Tibial artery (tissue), 4 donors: ENCODE measurements at regions not wholly inside any gene's neighbourhood (a gene's known extent, or its start where the extent isn't known, plus 50 kb on each side); places are given as distances from the start of the nearest gene placed in this dataset.

Experiments
- DNase-seq, 2 donors: peaks; one replicate each; pipeline ENCODE4 v3.0.0-alpha.2; 2019
- H3K27ac ChIP-seq, 2 donors: fragments of 200-600 bp; sonication (generic) in 1 of 2; 1 replicate in 1 of 2; 2 replicates in 1 of 2; pipeline ENCODE4 v1.5.1; 2018 to 2019; ENCODE audit warnings: mild to moderate bottlenecking in 1 of 2
- H3K27me3 ChIP-seq, 2 donors: fragments of 200-600 bp; sonication (generic) in 1 of 2; one replicate each; pipeline versions ENCODE4 v1.5.1 to v1.6.0; 2016 to 2019
- H3K36me3 ChIP-seq, 3 donors: fragments of 200-600 bp; sonication (generic) in 2 of 3; one replicate each; pipeline ENCODE4 v1.5.1; 2016 to 2019; ENCODE audit warnings: mild to moderate bottlenecking in 2 of 3
- H3K4me1 ChIP-seq, 4 donors: fragments of 200-600 bp; sonication (generic) in 2 of 4; 1 replicate in 3 of 4; 2 replicates in 1 of 4; pipeline ENCODE4 v1.5.1; 2016 to 2019
- H3K4me3 ChIP-seq, 2 donors: fragments of 200-600 bp; sonication (generic) in 1 of 2; 1 replicate in 1 of 2; 2 replicates in 1 of 2; pipeline ENCODE4 v1.5.1; 2018 to 2019; ENCODE audit warnings: mild to moderate bottlenecking in 2 of 2
- H3K9me3 ChIP-seq, 3 donors: fragments of 200-600 bp; sonication (generic) in 1 of 3; one replicate each; pipeline ENCODE4 v1.5.1; 2016 to 2019
- CTCF ChIP-seq, 2 experiments: fragments of 200-600 bp in 1 of 2; fragments of 450-650 bp in 1 of 2; IDR thresholded peaks; one replicate each; pipeline ENCODE4 v1.5.1; 2017 to 2019; ENCODE audit warnings: antibody characterized with exemption in 2 of 2, mild to moderate bottlenecking in 1 of 2, moderate library complexity in 1 of 2
- intact Hi-C: fragments of 100-400 bp; cut with DNase I; formaldehyde crosslinking; loops from one replicate; pipeline ENCODE4 v1.15.0; 2023; ENCODE audit warnings: low total_unique reads

- H3K36me3 ChIP-seq: no peaks in the 10 kb centered on the region
- H3K4me1 ChIP-seq: no peaks in the 10 kb centered on the region
- no peak overlapping the region for H3K27ac ChIP-seq
- no peak for TF ChIP-seq CTCF (IDR thresholded peaks at IDR 0.05)
- intact Hi-C loops: no loop called here
- DNase-seq: no peak
- H3K4me3 ChIP-seq: no peak overlapping the region
- H3K27me3 ChIP-seq: no peaks in the 10 kb centered on the region
- no peaks in the 10 kb centered on the region for H3K9me3 ChIP-seq
These were observed 278.5 kb downstream of the MRPL39 start for GRCh38 chr21:25328736-25329135.

GRCh38 chr21:25326181-25326580 lies 281.1 kb downstream of the MRPL39 start:
- intact Hi-C loops: no loop called here
- DNase-seq: no peak
- no peak overlapping the region for H3K4me3 ChIP-seq

GRCh38 chr21:25324666-25325065 lies 282.6 kb downstream of the MRPL39 start:
- H3K27ac ChIP-seq: no peak overlapping the region
- no peaks in the 10 kb centered on the region for H3K36me3 ChIP-seq
- H3K4me3 ChIP-seq: no peak overlapping the region
- intact Hi-C loops: no loop called here
- TF ChIP-seq CTCF (IDR thresholded peaks at IDR 0.05): no peak
- H3K9me3 ChIP-seq: no peaks in the 10 kb centered on the region
- no peak for DNase-seq
- no peaks in the 10 kb centered on the region for H3K27me3 ChIP-seq
- H3K4me1 ChIP-seq: no peaks in the 10 kb centered on the region

More at GRCh38 chr21:25326181-25326580, 281.1 kb downstream of the MRPL39 start:
- no peak overlapping the region for H3K27ac ChIP-seq
- TF ChIP-seq CTCF (IDR thresholded peaks at IDR 0.05): no peak
- H3K27me3 ChIP-seq: no peaks in the 10 kb centered on the region
- no peaks in the 10 kb centered on the region for H3K4me1 ChIP-seq
- H3K9me3 ChIP-seq: no peaks in the 10 kb centered on the region
- H3K36me3 ChIP-seq: no peaks in the 10 kb centered on the region

- no peaks in the 10 kb centered on the region for H3K9me3 ChIP-seq
- intact Hi-C loops: no loop called here
These were observed 283.8 kb downstream of the MRPL39 start for GRCh38 chr21:25323356-25323949.

GRCh38 chr21:25314247-25314646 lies 293.0 kb downstream of the MRPL39 start:
- Histone ChIP-seq H3K27me3 (no peaks in the 10 kb centered on the region), H3K9me3 (no peaks in the 10 kb centered on the region), H3K27ac (no peak overlapping the region), H3K36me3 (no peaks in the 10 kb centered on the region), H3K4me3 (no peak overlapping the region), H3K4me1 (no peaks in the 10 kb centered on the region)
- intact Hi-C loops: no loop called here
- TF ChIP-seq CTCF (IDR thresholded peaks at IDR 0.05): no peak
- no peak for DNase-seq

More at GRCh38 chr21:25323356-25323949, 283.8 kb downstream of the MRPL39 start:
- Histone ChIP-seq H3K36me3 (no peaks in the 10 kb centered on the region), H3K27me3 (no peaks in the 10 kb centered on the region), H3K4me3 (no peak overlapping the region), H3K4me1 (no peaks in the 10 kb centered on the region), H3K27ac (no peak overlapping the region)
- DNase-seq: no peak
- no peak for TF ChIP-seq CTCF (IDR thresholded peaks at IDR 0.05)

GRCh38 chr21:25313829-25314228 lies 293.5 kb downstream of the MRPL39 start:
- no peak for TF ChIP-seq CTCF (IDR thresholded peaks at IDR 0.05)
- H3K4me1 ChIP-seq: no peaks in the 10 kb centered on the region
- DNase-seq: no peak
- intact Hi-C loops: no loop called here
- H3K27ac ChIP-seq: no peak overlapping the region
- no peaks in the 10 kb centered on the region for H3K36me3 ChIP-seq
- H3K9me3 ChIP-seq: peaks cover 0 to 2% (median 0%) of the 10 kb centered on the region in 3 donors
- H3K27me3 ChIP-seq: no peaks in the 10 kb centered on the region
- H3K4me3 ChIP-seq: no peak overlapping the region
